Liver (tissue), 3 donors: ENCODE measurements at regions not wholly inside any gene's neighbourhood (a gene's known extent, or its start where the extent isn't known, plus 50 kb on each side); places are given as distances from the start of the nearest gene placed in this dataset.

Experiments
- ATF3 ChIP-seq: IDR thresholded peaks from 2 replicates; pipeline ENCODE4 v1.6.1; 2016; ENCODE audit warnings: antibody characterized with exemption
- EGR1 ChIP-seq, 2 donors: IDR thresholded peaks; 2 replicates each; pipeline ENCODE4 v1.6.1; 2016 to 2018; ENCODE audit warnings: antibody characterized with exemption in 2 of 2, low read depth in 2 of 2
- FOXA1 ChIP-seq: IDR thresholded peaks from 2 replicates; pipeline ENCODE4 v1.6.1; 2016; ENCODE audit warnings: antibody characterized with exemption
- GABPA ChIP-seq, 2 donors: IDR thresholded peaks in 1 of 2; conservative IDR thresholded peaks in 1 of 2; 2 replicates each; pipeline ENCODE4 v1.6.1; 2016; ENCODE audit warnings: antibody characterized with exemption in 2 of 2, mild to moderate bottlenecking in 1 of 2, moderate library complexity in 1 of 2
- JUND ChIP-seq, 2 donors: IDR thresholded peaks; 2 replicates each; pipeline ENCODE4 v1.6.1; 2016; ENCODE audit warnings: antibody characterized with exemption in 2 of 2
- RAD21 ChIP-seq, 2 donors: IDR thresholded peaks; 2 replicates each; pipeline ENCODE4 v1.6.1; 2016; ENCODE audit warnings: antibody characterized with exemption in 2 of 2, mild to moderate bottlenecking in 2 of 2
- RXRA ChIP-seq, 2 donors: IDR thresholded peaks; 2 replicates each; pipeline ENCODE4 v1.6.1; 2017 to 2018; ENCODE audit warnings: antibody characterized with exemption in 2 of 2, mild to moderate bottlenecking in 1 of 2
- SP1 ChIP-seq: IDR thresholded peaks from 2 replicates; pipeline ENCODE4 v1.6.1; 2018; ENCODE audit warnings: antibody characterized with exemption, mild to moderate bottlenecking
- TAF1 ChIP-seq: conservative IDR thresholded peaks from 2 replicates; pipeline ENCODE4 v1.6.1; 2016; ENCODE audit warnings: antibody characterized with exemption, mild to moderate bottlenecking
- YY1 ChIP-seq: IDR thresholded peaks from 2 replicates; pipeline ENCODE4 v1.6.1; 2016; ENCODE audit warnings: antibody characterized with exemption, mild to moderate bottlenecking
- TF ChIP-seq, protein P1 (sequence below): fragments of 150-350 bp; IDR thresholded peaks from 2 replicates; pipeline ENCODE4 v1.5.1; 2017; ENCODE audit warnings: improper control_type of control experiment, low read depth, low read length; ENCODE audit not compliant: missing input control
- TF ChIP-seq, protein P2 (sequence below): IDR thresholded peaks from 2 replicates; pipeline ENCODE4 v1.6.1; 2016; ENCODE audit warnings: antibody characterized with exemption
- TF ChIP-seq, protein P3 (sequence below): IDR thresholded peaks from 2 replicates; pipeline ENCODE4 v1.6.1; 2016; ENCODE audit warnings: antibody characterized with exemption
- TF ChIP-seq, protein P4 (sequence below): IDR thresholded peaks from 2 replicates; pipeline ENCODE4 v1.6.1; 2016; ENCODE audit warnings: antibody characterized with exemption, mild to moderate bottlenecking
- donor health status: healthy.
- donor health status: healthy.

DNA sequence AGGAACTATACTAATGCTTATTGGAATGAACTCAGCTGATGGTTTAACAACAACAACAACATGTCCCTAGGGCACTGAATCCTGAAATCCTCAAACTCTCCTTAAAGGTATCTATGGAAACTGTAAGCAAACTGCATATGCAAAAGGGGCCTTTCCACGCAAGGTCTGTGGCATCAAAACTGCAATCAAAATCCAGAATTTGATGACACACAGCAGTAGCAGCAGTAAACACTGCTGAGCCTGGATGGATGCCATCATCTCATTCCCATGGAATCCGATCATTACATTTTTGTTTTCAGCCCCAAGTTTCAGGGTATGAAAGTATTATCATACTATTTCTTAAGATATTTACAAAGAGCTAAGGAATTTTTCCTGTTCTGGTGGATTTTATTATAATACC is 399.7 kb downstream of the VPS13C start:
- TF ChIP-seq, protein P1, sequence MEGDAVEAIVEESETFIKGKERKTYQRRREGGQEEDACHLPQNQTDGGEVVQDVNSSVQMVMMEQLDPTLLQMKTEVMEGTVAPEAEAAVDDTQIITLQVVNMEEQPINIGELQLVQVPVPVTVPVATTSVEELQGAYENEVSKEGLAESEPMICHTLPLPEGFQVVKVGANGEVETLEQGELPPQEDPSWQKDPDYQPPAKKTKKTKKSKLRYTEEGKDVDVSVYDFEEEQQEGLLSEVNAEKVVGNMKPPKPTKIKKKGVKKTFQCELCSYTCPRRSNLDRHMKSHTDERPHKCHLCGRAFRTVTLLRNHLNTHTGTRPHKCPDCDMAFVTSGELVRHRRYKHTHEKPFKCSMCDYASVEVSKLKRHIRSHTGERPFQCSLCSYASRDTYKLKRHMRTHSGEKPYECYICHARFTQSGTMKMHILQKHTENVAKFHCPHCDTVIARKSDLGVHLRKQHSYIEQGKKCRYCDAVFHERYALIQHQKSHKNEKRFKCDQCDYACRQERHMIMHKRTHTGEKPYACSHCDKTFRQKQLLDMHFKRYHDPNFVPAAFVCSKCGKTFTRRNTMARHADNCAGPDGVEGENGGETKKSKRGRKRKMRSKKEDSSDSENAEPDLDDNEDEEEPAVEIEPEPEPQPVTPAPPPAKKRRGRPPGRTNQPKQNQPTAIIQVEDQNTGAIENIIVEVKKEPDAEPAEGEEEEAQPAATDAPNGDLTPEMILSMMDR: no peak
- TF ChIP-seq ATF3 (no peak), YY1 (no peak), SP1 (no peak), RXRA (IDR thresholded peaks at IDR 0.05) (no peak), FOXA1 (no peak), TAF1 (no peak), GABPA (IDR thresholded peaks at IDR 0.05 in 1 of 2, conservative IDR thresholded peaks at IDR 0.05 in 1 of 2) (no peak), EGR1 (IDR thresholded peaks at IDR 0.05; ENCODE audit: low read depth in 2 of 2) (no peak), RAD21 (IDR thresholded peaks at IDR 0.05) (no peak), JUND (IDR thresholded peaks at IDR 0.05) (no peak)
- TF ChIP-seq, protein P2, sequence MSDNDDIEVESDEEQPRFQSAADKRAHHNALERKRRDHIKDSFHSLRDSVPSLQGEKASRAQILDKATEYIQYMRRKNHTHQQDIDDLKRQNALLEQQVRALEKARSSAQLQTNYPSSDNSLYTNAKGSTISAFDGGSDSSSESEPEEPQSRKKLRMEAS: no peak
- TF ChIP-seq, protein P3, sequence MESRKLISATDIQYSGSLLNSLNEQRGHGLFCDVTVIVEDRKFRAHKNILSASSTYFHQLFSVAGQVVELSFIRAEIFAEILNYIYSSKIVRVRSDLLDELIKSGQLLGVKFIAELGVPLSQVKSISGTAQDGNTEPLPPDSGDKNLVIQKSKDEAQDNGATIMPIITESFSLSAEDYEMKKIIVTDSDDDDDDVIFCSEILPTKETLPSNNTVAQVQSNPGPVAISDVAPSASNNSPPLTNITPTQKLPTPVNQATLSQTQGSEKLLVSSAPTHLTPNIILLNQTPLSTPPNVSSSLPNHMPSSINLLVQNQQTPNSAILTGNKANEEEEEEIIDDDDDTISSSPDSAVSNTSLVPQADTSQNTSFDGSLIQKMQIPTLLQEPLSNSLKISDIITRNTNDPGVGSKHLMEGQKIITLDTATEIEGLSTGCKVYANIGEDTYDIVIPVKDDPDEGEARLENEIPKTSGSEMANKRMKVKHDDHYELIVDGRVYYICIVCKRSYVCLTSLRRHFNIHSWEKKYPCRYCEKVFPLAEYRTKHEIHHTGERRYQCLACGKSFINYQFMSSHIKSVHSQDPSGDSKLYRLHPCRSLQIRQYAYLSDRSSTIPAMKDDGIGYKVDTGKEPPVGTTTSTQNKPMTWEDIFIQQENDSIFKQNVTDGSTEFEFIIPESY: no peak
- TF ChIP-seq, protein P4, sequence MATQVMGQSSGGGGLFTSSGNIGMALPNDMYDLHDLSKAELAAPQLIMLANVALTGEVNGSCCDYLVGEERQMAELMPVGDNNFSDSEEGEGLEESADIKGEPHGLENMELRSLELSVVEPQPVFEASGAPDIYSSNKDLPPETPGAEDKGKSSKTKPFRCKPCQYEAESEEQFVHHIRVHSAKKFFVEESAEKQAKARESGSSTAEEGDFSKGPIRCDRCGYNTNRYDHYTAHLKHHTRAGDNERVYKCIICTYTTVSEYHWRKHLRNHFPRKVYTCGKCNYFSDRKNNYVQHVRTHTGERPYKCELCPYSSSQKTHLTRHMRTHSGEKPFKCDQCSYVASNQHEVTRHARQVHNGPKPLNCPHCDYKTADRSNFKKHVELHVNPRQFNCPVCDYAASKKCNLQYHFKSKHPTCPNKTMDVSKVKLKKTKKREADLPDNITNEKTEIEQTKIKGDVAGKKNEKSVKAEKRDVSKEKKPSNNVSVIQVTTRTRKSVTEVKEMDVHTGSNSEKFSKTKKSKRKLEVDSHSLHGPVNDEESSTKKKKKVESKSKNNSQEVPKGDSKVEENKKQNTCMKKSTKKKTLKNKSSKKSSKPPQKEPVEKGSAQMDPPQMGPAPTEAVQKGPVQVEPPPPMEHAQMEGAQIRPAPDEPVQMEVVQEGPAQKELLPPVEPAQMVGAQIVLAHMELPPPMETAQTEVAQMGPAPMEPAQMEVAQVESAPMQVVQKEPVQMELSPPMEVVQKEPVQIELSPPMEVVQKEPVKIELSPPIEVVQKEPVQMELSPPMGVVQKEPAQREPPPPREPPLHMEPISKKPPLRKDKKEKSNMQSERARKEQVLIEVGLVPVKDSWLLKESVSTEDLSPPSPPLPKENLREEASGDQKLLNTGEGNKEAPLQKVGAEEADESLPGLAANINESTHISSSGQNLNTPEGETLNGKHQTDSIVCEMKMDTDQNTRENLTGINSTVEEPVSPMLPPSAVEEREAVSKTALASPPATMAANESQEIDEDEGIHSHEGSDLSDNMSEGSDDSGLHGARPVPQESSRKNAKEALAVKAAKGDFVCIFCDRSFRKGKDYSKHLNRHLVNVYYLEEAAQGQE: no peak
